ENCODE measurements at regions not wholly inside any gene's neighbourhood (a gene's known extent, or its start where the extent isn't known, plus 50 kb on each side); places are given as distances from the start of the nearest gene placed in this dataset.

DNA sequence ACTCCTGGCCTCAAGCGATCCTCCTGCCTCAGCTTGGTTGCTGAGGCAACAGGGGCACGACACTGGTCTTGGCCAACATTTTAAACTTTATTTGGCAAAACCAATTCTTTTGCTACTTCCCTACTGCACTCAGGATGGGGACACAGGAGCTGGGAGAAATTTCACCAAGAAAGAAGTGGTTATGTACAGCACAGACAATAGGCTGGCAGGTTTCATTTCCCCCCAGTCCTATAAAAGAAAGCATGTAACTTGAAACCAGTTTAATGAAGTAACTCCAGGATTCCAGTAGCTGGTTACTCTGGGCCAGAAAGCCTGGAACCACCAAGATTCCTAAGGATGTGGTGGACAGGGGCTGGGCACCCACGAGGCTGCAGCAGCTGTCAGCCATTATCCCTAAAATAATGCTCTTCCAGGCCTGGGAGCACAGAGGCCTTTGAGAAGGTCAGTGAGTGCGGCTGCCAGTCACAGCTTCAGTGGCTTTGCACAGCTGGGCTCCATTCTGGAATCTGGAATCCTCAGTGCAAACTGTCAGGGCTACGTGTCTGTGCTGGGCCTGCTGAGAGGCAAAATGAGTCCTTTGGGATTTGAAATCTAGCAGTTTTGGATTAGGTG is 142.3 kb upstream of the ITGA6 start:
- POLR2A ChIA-PET = no interaction called here
- DNase-seq (ENCODE audit: extremely low spot score) = no peak
- CTCF ChIA-PET = no interaction called here
- TF ChIP-seq, protein P1, sequence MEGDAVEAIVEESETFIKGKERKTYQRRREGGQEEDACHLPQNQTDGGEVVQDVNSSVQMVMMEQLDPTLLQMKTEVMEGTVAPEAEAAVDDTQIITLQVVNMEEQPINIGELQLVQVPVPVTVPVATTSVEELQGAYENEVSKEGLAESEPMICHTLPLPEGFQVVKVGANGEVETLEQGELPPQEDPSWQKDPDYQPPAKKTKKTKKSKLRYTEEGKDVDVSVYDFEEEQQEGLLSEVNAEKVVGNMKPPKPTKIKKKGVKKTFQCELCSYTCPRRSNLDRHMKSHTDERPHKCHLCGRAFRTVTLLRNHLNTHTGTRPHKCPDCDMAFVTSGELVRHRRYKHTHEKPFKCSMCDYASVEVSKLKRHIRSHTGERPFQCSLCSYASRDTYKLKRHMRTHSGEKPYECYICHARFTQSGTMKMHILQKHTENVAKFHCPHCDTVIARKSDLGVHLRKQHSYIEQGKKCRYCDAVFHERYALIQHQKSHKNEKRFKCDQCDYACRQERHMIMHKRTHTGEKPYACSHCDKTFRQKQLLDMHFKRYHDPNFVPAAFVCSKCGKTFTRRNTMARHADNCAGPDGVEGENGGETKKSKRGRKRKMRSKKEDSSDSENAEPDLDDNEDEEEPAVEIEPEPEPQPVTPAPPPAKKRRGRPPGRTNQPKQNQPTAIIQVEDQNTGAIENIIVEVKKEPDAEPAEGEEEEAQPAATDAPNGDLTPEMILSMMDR (IDR thresholded peaks at IDR 0.05; ENCODE audit: control extremely low read depth, extremely low read depth, low read depth, missing control alignments) = no peak

DNA sequence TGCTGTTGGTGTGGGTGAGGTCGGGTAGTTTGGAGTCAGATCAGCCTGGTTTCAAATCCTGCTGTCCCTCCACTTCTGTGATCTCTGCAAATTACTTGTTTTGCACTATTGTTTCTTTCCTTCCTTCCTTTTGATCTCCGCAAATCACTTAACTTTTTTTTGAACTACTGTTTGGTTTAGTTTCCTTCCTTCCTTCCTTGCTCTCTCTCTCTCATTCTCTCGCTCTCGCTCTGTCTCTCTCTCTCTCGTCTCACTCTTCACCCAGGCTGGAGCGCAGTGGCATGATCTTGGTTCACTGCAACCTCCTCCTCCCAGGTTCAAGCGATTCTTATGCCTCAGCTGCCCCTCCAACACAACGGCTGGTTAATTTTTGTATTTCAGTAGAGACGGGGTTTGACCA is 141.6 kb upstream of the ITGA6 start:
- CTCF ChIA-PET = no interaction called here
- POLR2A ChIA-PET = no interaction called here
- TF ChIP-seq, protein P1 (IDR thresholded peaks at IDR 0.05; ENCODE audit: control extremely low read depth, extremely low read depth, low read depth, missing control alignments) = no peak
- no peak for DNase-seq (ENCODE audit: extremely low spot score)

DNA sequence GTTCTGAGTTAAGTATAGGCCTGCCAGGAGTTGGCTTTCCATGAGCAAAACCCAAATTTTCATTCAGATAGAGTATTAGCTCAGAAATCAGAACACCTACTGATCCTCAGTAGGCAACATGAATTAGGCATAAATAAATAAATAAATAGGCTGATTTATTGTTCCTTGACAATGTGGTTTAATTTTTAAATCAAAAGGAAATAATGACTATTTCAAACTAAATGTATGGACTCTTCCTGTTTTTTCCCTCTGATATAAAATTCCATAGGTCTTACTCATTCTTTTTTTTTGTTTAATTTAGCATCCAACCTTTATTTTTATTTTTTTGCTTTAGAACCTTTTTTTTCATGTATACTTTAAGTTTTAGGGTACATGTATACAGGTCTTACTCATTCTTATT is 140.2 kb upstream of the ITGA6 start:
- CTCF ChIA-PET = interaction anchor here (1.2 to 1.4 kb wide), 2 partner anchors 9 to 13 kb away, joined by 3 to 4 read pairs; no protein-coding TSS in a partner anchor
- TF ChIP-seq, protein P1 (IDR thresholded peaks at IDR 0.05; ENCODE audit: control extremely low read depth, extremely low read depth, low read depth, missing control alignments) = no peak

DNA sequence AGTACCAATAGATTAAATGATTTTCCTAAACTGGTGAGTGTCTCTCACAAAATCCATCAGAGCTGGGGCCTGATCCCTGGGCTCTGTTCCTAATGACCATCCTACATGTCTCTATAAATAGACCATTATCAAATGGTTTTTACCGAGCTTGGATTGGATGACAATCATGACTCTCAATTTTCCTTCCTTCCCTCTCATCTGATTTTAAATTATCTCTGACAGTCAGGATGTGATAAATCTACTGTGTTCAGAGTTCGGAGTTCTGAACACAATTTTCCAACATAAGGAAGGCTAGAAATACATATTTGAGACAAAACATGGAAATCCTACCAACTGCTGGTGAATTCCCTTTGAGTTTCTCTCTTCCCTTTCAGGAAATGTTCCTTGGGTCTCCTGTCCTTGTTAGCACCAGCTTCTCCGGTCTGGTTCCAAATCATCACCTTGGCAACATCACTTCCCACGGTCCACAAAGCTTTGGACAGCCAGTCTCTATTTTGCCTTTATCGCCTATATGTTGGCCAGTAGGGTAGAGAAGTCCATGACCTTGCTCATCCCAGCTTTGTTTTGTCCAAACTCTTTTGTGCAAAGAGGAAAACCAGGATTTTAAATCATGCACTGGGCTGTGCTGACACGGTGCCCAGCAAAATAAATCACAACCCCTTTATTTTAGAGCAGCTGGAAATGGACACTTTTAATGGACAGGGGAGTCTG is 139.6 kb upstream of the ITGA6 start:
- TF ChIP-seq, protein P1 (IDR thresholded peaks at IDR 0.05; ENCODE audit: control extremely low read depth, extremely low read depth, low read depth, missing control alignments) = no peak
- ChIA-PET POLR2A (no interaction called here), CTCF (interaction anchor here (1.2 to 1.4 kb wide), 2 partner anchors 10 to 13 kb away, joined by 3 to 4 read pairs; no protein-coding TSS in a partner anchor)
- no peak for DNase-seq (ENCODE audit: extremely low spot score)

More for the DNA sequence above, 140.2 kb upstream of the ITGA6 start:
- no peak for DNase-seq (ENCODE audit: extremely low spot score)
- POLR2A ChIA-PET = no interaction called here

DNA sequence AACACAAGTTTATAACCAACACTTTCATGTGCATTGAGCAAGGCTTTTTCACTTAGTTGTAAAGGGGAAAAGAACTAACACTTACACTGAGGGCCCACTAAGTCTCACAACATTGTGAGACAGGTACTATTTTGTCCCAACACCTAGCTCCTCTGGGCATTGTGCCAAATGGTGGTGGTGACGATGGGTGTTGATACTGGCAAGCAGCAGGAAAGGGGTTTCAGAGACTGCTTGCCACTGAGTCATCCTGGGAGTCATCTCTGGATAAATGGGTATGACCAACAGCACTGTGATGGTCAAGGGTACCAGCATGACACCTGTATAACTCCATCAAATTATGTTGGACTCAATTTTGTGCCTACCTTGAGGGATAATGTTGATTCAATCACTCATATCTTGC is 138.8 kb upstream of the ITGA6 start:
- no peak for DNase-seq (ENCODE audit: extremely low spot score)
- ChIA-PET POLR2A (no interaction called here), CTCF (no interaction called here)
- TF ChIP-seq, protein P1 (IDR thresholded peaks at IDR 0.05; ENCODE audit: control extremely low read depth, extremely low read depth, low read depth, missing control alignments) = no peak

DNA sequence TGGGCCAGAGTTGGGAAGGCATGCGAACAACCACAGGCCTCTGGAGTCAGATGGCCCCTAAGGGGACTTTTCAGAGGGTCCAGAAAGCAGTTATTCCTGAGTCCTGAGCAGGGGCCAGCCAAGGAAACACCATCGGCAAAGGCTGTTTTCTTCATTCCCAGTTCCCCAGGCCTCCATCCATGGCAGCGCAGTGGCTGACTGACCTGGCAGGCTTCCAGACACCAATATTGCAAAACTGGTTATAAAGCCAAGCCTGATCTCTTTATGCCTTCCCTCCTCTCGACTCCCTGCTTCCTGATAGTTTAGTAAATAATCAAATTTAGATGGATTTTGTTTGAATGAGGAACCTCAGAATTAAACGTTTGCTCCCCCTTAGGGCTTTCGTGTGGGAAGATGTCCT is 133.4 kb upstream of the ITGA6 start:
- TF ChIP-seq, protein P1 (IDR thresholded peaks at IDR 0.05; ENCODE audit: control extremely low read depth, extremely low read depth, low read depth, missing control alignments) = no peak
- POLR2A ChIA-PET = no interaction called here
- CTCF ChIA-PET = no interaction called here
- DNase-seq (ENCODE audit: extremely low spot score) = no peak
